DMS153 treated with DMSO at 0.1 percent for 48 hours (cell line): ENCODE measurements at regions not wholly inside any gene's neighbourhood (a gene's known extent, or its start where the extent isn't known, plus 50 kb on each side); places are given as distances from the start of the nearest gene placed in this dataset.
"Not testable (repeated sequence)": the region's sequence is repeated elsewhere in the genome, so short reads cannot be mapped to it uniquely, and the experiment has no call there.

ENCODE experiments used
- DNase-seq: peaks from one replicate; lab custom pipeline; 2025; ENCODE audit not compliant: unreplicated experiment; lab: John Stamatoyannopoulos, UW

DNA sequence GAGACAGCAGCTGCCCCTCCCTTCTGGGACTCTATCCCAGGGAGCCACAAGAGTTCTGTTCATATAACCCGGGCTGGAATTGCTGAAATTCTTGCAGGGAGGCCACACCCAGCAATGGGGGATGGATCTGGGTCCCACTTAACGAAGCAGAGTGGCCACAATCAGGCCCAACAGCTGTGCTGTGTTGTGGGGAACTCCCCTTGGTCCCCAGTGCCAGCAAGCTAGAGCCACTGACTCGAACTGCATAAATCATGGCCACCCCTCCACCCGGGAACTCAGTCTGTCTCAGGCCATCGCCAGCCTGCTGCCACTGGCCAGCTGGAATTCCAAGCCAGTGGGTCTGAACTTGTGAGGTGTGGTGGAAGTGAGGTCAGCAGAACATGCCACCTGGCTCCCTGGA, 111.1 kb downstream of the KLF8 start:
- DNase-seq, result no peak

DNA sequence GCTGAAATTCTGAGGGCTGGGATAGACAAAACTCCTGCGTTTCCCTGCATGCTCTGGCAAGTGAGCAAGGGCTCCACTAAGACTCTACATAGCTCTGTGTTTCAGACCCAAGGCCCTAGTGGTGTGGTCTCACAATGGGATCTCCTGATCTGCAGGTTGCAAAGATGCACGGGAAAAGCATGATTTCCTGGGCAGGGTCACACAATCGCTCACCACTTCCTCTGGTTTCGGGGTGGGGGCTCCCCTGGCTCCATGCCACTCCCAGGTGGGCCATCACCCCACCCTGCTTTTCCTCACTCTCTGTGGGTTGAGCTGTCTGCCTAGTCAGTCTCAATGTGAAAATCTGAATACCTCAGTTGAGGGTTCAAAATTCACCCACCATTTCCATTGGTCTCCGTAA, 111.5 kb downstream of the KLF8 start:
- DNase-seq, result no peak

DNA sequence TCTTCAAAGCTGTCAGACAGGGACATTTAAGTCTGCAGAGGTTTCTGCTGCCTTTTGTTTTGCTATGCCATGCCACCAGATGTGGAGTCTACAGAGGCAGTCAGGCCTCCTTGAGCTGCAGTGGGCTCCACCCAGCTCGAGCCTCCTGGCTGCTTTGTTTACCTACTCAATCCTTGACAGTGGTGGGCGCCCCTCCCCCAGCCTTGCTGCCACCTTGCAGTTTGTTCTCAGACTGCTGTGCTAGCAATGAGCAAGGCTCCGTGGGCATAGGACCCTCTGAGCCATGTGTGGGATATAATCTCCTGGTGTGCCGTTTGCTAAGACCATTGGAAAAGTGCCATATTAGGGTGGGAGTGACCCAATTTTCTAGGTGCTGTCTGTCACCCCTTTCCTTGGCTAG, 126.0 kb downstream of the KLF8 start:
- not testable (repeated sequence) for DNase-seq

DNA sequence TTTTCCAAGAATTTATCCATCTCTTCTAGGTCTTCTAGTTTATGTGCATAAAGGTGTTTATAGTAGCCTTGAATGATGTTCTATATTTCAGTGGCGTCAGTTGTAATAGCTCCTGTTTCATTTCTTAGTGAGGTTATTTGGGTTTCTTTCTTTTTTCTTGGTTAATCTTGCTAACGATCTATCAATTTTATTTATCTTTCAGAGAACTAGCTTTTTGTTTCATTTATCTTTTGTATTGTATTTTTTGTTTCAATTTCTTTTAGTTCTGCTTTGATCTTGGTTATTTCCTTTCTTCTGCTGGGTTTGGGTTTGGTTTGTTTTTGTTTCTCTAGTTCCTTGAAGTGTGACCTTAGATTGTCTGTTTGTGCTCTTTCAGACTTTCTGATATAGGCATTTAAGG, 133.0 kb downstream of the KLF8 start:
- not testable (repeated sequence) for DNase-seq

DNA sequence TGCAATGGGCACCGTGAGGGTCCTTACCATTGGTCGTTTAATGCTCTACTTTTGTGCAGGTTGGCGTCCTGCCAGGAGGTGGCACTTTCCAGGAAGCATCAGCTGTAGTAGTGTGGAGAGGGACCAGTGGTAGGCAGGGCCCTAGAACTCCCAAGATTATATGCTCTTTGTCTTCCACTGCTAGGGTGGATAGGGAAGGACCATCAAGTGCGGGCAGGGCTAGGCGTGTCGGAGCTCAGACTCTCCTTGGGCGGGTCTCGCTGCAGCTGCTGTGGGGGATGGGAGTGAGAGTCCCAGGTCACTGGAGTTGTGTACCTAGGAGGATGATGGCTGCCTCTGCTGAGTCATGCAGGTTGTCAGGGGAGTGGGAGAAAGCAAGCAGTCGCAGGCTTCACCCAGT, 134.7 kb downstream of the KLF8 start:
- DNase-seq, result no peak

DNA sequence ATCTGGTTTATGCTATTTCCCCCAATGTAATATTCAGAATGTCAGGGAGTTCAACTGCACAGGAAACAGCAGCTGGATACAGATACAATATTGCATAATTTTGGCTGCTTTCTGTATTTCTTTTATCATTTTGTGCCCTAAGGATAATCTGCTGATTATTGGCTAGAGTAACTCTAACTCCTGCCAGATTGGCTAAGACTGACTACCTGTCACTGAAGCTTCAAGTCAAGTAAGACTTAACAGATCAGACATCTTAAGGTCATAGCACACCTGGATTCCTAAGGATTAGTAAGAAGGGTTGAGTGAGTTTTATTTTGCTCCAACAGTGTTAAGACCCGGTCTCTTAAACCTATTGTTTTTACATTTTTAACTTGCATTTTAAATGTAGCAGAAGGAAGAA, 136.8 kb downstream of the KLF8 start:
- DNase-seq, result no peak

DNA sequence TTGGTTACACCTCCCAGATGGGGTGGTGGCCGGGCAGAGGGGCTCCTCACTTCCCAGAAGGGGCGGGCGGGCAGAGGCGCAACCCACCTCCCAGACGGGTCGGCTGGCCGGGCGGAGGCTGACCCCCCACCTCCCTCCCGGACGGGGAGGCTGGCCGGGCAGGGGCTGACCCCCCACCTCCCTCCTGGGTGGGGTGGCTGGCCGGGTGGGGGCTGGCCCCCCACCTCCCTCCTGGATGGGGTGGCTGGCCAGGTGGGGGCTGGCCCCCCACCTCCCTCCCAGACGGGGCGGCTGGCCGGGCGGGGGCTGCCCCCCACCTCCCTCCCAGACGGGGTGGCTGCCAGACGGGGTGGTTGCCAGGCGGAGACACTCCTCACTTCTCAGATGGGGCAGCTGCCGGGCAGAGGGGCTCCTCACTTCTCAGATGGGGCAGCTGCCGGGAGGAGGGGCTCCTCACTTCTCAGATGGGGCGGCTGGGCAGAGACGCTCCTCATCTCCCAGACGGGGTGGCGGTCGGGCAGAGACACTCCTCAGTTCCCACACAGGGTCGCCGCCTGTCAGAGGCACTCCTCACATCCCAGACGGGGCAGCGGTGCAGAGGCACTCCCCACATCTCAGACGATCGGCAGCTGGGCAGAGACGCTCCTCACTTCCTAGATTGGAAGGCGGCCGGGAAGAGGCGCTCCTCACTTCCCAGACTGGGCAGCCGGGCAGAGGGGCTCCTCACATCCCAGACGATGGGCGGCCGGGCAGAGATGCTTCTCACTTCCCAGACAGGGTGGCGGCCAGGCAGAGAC, 148.0 kb downstream of the KLF8 start:
- not testable (repeated sequence) for DNase-seq

DNA sequence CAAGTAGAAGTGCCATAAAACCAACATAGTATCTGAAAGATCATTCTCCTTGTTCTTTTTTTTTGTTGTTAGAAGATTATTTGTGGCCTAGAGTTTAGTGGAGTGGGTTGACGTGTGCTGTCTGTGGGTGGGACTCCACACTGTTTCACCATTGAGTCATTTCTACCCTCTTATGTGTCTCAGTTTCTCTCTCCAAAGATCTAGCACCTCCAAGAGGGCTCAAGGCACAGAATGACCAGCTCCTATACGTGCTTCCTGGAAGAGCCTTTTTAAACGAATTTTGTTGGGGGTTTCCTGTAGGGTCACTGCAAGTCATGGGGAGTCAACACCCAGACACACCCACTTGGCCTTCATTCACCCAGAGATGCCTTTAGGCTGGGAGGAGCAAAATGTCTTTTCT, 150.1 kb downstream of the KLF8 start:
- DNase-seq, result no peak

DNA sequence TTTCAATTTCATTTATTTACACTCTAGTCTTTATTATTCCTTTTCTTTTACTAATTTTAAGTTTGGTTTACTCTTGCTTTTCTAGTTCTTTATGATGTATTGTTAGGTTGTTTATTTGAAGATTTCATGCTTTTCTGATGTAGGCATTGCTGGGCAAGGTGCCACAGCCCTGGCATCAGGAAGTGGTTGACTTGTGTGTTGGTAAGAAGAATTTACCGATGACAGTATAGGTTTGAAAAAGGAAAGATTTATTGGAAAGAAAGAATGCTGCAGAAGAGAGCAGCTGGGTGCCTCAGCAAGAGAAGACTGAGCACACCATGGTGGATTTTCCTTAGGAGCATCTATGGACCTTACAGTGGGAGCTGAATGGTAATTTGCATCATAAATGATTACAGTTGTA, 153.2 kb downstream of the KLF8 start:
- DNase-seq, result no peak

DNA sequence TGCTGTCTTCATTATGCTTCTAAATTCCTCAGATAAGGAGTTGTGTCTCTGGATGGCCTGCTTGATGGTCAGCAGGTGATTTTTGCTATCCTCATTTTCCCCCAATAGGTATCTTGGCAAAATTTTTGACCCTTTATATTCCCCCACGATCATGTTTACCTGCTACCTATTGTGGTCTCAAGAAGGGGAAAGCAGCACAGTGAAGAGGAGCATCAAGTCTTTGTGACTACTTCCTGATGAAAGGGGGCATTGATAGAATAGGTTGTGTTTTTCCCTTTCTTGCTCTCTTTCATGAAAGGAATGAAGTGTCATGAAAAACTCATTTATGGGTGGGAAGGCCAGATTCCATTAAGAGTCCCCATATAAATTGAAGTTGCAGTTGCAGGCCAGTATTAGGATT, 153.8 kb downstream of the KLF8 start:
- DNase-seq, result no peak

DNA sequence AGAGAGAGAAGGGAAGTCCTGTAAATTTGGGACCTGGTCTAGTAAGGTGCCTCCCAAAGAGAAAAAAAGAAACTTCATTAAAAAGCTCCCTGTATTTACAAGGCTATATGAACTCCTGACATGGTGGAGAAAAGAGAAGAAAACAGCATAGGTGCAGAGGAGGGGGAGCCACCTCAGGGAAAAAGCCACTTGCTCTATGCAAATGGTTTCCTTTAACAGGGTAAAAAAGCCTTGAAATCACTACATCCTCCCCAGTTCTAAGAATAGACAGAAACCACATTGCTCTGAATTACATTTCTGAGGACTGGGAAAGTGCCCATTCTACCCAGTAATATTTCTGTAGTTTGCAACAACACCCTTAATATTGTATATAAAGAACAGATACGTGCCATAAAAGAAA, 165.5 kb downstream of the KLF8 start:
- no peak for DNase-seq

DNA sequence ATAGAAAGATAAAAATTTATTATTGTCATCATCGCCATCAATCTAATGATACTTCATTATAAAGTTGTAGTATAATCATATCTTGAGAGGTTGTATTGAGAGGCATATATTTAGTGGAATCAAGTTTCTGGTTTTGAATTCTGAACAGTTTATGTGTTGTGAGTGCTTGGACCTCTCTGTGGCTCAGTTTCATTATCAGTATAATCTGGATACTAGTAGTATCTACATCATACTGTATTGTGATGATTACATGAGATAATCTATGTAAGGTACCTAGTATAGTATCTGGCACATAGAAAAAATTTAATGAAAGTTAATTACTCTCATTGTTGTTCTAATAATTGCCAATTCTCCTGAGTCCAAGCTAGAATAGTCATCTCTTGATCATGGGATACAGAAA, 161.2 kb upstream of the UBQLN2 start:
- no peak for DNase-seq

DNA sequence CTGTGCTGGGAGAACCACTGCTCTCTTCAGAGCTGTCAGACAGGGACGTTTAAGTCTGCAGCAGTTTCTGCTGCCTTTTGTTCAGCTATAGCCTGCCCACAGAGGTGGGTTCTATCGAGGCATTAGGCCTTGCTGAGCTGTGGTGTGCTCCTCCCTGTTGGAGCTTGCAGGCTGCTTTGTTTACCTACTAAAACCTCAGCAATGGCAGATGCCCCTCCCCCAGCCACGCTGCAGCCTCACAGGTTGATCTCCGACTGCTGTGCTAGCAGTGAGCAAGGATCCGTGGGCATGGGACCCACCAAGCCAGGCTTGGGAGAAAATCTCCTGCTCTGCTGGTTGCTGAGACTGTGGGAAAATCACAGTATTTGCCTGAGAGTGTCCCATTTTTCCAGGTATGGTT, 133.8 kb upstream of the UBQLN2 start:
- no peak for DNase-seq

DNA sequence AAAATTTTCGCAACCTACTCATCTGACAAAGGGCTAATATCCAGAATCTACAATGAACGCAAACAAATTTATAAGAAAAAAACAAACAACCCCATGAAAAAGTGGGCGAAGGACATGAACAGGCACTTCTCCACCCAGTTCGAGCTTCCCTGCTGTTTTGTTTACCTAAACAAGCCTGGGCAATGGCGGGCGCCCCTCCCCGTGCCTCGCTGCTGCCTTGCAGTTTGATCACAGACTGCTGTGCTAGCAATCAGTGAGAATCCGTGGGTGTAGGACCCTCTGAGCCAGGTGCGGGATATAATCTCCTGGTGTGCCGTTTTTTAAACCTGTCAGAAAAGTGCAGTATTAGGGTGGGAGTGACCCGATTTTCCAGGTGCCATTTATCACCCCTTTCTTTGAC, 111.4 kb upstream of the UBQLN2 start:
- DNase-seq, result not testable (repeated sequence)

DNA sequence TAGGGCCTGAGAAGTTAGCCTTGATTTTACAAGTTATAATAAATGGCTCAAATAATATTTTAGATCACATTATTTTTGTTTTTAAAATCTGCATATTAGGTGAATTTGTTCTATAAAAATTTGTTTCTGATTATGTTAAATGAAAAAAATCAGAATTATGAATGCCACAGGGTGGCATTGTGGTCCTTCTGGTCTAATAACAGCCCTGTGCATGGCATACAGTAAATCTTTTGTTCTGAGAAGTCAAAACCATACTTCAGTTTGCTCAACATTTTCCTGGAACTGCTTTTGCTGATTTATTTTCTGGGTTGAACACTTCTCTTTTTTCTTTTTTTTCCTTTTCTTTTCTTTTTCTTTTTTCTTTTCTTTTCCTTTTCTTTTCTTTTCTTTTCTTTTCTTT, 101.0 kb upstream of the UBQLN2 start:
- DNase-seq, result no peak

DNA sequence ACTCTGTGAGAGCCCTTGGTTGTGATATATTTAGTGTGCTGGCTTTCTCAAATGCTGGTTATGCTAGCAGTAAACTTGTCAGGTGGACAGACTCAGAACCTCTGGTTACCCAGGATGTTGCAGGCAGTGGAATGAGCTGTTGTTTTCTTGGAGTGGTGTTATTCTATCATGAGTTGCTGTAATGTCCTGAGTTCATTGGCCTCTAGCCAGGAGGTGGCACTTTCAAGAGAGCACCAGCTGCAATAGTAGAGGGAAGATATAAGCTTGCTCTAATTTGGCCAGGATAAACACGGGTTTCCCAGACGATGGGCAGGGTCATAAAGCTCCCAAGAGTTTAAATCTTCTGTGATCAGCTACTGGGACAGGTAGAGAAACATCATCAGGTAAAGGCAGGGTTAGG, 95.0 kb upstream of the UBQLN2 start:
- DNase-seq, result peak; percentile 5

DNA sequence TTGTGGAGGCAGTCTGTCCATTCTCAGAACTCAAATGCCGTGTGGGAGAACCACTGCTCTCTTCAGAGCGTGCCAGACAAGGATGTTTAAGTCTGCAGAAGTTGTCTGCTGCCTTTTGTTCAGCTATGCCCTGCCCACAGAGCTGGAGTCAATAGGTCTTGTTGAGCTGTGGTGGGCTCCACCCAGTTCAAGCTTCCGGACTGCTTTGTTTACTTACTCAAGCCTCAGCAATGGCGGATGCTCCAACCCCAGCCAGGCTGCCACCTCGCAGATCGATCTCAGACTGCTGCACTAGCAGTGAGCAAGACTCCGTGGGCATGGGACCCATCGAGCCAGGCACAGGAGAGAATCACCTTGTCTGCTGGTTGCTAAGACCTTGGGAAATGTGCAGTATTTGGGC, 68.5 kb upstream of the UBQLN2 start:
- DNase-seq, result not testable (repeated sequence)

DNA sequence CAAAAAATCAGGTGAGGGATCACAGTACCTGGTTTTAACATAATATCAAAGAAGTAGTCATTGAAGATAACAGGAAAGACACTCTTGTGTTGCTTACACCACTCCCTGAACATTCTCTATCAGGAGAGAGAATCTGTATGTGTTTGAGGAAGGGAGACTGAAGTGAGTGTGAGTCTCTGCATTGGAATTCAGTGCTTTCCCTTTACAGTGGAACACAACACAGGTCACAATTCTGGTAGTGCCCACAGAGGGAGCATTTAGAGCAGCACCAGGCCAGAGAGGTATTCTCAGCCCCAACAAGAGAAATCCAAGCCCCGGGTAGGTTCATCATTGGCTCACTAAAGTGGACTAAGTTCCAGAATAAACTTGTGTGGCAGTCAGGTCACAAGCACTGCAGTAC, 64.7 kb upstream of the UBQLN2 start:
- DNase-seq, result no peak

DNA sequence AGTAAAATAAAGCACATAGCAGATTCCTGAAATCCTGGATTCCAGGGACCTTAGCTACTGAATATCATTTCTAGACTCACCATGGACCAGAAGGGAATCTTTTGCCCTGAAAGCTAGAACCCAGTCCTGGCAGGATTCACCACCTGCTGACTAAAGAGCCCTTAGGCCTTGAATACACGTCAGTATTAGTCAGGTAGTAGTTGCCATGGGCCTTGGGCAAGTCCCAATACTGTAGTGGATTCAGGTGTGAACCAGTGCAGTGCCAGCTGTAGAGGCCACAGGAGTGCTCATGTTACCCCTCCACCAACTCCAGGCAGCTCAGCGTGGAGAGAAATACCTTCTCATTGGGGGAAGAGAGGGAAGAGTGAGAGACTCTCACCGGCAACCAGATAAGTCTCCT, 64.1 kb upstream of the UBQLN2 start:
- DNase-seq, result no peak

DNA sequence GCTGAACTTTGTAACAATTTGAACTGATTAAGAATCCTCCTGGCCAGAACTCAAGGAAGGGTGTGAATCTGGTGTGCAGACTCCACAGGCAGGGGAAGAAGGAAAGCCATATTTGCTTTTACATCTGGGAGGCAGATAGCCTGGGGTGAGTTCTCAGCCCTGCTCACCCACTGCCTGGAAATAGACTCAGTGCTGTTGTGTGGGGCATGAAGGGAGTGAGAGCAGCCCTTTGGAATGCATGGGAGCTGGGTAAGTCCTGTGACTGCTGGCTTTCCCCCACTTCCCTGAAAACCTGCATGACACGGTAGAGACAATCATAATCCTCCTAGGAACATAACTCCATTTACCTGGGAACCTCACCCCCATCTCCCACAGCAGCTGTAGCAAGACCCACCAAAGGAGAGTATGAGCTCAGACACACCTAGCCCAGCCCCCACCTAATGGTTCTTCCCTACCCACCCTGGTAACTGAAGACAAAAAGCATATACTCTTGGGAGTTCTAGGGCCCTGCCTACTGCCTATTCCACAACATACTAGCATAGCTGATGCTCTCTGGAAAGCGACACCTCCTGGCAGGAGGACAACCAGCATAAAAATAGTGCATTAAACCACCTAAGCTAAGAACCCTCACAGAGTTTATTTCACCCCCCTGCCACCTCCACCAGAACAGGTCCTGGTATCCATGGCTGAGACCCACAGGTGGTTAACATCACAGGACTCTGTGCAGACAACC, 59.3 kb upstream of the UBQLN2 start:
- DNase-seq, result no peak

DNA sequence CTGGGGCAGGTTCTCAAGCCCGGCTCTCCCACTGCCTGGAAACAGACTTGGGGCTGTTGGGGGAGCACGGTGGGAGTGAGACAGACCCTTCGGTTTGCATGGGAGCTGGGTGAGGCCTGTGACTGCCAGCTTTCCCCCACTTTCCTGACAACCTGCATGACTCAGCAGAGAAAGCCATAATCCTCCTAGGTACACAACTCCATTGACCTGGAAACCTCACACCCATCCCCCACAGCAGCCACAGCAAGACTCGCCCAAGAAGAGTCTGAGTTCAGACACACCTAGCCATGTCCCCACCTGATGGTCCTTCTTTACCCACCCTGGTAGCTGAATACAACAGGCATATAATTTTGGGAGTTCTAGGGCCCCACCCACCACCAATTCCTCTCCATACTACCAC, 57.6 kb upstream of the UBQLN2 start:
- DNase-seq, result no peak
